HG03280 (cell line): ENCODE measurements at regions not wholly inside any gene's neighbourhood (a gene's known extent, or its start where the extent isn't known, plus 50 kb on each side); places are given as distances from the start of the nearest gene placed in this dataset.

ENCODE experiments used
- ATAC-seq: cut with Tn5 transposase; IDR thresholded peaks from one replicate; pipeline ENCODE4 v1.9.1; 2021; ENCODE audit warnings: mild to moderate bottlenecking, moderate library complexity; ENCODE audit not compliant: unreplicated experiment

DNA sequence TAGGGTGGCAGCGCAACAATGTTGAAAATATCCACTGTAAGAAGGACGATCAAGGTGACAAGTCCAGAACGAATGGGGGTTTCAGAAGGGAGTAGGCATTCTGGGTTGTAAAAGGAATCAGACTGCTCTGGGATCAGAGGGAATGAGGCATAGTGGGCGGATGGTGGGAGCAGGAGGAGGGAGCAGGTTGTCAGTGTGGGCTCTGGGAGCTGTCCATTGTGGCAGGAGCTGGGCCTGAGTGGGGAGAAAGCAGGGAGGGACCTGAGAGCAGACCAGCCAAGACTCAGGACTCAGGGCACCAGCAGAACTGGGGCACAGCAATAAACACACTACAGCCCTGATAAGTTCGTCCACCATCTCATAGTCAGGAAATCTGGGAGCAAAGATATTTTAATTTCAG lies 292.6 kb upstream of the MKI67 start:
- ATAC-seq = no peak

DNA sequence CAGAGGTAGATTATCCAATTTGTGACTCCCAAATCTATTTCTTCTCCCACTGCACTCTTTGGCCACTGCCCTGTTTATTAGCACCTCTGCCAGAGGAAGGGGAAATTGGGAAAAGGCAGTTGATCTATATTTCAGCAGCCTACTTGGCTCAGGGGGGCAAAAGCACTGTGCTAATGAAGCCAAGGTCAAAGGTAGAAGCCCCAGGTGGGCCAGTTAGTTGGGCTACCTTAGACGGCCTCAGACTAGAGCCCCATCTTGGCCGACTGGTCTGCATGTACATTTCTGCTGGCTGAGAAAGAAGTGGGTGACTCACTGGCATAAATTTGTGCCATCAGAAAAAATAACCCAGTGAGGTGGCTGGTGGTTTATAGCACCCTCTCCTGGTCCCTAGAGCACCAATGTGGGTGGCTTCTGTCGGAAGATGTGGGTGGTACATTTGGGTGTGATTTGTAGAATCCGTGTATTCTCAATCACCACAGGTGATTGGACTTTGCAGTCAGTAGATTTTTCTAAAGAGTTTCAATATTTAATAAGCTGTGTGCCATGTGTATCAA lies 293.3 kb upstream of the MKI67 start:
- no peak for ATAC-seq

DNA sequence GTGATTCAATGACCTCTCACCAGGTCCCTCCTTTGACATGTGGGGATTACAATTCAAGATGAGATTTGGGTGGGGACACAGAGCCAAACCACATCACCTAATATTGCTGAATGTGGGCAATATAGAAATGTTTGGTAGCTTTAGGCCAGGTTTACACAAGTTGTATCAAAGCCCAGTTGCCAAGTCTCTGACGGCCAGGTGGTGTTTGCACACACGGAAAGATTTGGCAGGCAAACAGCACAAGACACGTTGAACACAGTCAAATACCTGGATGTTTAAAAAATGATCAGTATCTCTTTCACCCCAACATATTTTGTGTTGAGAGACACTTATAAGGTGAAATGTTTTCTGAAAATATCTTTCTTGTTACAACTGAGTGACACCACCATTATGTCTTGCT lies 294.4 kb upstream of the MKI67 start:
- no peak for ATAC-seq

DNA sequence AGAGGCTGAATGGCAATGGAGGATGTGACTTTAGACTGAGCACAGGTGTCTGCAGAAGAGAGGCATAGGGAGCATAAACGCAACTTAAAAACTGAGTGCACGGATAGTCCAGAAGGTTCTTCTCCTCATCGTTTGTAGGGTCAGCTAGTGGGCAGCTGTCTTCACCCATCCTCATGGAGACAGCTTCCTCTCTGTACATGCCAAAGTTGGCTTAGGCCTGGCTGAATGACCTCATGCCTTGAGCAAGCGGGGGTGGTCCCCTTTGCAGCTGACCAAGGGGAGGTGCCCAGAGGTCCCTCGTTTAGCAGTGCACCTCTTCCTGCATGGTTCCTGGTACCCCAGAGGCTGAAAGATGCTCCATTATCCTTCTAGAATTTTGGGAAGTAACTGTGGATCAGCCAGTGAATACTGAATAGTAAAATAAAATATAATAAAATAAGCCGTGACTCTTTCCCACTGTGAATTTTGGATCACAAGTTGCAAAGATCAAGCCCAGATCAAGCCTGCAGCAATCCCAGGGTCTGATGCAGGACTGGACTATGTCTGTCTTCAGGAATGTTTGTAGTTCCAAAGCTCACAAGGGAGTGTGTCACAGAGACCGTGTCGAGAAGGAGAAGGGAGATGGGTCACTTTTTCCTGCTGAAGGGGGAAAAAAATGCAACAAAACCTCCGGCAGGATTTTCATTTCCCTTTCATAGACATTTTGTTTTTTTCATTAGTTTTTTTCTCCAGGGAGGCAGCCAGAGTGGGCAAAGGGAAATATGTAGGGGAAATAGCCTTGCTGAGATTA lies 295.3 kb upstream of the MKI67 start:
- ATAC-seq = no peak

DNA sequence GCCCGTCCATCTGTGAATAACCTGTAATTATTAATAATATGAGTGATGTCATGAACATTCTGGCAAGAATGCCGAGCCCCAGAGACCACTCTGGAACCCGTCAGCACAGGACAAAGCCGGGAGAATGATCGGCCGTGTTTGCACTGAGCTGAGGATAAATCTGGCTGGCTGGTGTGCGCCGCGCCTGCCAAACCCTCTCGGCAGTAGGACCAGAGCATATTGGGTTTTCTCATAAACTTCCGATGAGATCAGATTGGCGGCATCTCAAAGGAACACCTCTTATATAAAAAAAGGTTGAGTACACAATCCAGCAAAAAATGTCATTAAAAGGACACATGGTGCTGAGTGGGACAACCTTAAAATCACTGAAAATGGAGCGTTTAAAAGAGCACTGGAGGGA lies 296.0 kb upstream of the MKI67 start:
- ATAC-seq = no peak

DNA sequence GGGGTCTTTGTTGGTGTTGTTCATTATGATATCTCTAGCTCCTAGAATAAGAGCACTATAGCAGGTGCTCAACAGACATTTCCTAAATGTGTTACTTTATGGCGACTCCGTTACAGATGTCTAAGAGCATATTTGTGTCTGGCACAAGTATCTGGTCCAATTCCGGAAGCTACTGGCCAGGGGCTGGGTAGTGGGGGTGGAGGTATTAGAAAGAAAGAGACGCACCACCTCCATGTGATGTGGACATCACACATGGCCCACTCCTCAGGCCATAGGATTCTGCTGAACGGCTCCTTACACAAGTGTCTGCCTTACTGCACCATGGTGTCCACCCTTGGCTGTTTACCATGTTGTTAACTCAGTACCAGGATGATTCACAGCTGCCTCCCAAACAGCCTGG lies 296.8 kb upstream of the MKI67 start:
- ATAC-seq = no peak

DNA sequence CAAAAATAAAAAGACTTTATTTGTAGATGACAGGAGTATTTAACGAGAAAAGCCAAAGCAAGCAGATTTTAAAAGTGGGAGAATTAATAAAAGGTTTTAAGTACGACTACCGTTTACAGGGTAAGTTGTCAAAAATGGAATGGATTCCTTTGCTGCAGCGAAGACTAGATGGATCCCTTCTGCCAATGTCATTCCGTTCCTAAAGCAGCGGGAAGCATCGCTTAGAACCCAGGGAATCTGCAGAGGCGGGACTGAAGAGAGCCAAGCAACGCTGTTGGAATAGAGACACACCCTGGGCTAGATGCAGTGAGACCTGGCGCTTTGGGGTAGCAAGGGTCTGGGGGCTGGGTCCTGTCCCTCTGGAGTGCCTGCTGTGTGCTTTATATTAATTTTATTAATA lies 303.1 kb upstream of the MKI67 start:
- ATAC-seq = no peak

DNA sequence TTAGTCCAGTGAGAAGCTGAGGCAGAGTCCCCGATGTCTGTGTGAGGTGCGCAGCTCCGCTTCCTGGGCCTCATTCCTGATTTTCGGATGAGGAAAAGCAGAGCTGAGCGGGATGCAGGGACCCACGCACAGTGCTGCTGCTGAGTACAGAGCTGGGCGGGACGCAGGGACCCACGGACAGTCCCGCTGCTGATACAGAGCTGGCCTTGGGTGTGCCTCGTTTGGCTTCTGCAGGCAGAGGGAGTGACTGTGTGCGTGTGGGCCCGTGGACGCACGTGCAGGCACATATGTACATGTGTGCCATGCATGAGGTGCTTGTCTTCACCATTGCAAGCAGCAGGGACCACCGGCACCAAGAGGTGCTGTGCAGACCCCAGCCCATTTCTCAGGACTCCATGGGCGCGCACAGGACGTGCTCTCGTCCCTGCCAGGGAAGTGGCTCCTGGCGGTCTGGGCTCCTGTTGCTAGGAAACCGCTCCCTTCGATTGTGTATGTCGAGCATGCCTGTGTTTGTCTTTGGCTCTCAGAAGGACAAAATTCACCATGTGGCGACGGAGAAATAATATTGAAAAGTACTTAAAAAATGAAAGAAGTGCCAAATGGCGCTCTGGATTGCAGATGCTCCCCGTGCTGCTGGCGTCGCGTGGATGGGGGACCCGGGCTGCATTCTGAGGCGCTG lies 303.8 kb upstream of the MKI67 start:
- ATAC-seq = no peak

DNA sequence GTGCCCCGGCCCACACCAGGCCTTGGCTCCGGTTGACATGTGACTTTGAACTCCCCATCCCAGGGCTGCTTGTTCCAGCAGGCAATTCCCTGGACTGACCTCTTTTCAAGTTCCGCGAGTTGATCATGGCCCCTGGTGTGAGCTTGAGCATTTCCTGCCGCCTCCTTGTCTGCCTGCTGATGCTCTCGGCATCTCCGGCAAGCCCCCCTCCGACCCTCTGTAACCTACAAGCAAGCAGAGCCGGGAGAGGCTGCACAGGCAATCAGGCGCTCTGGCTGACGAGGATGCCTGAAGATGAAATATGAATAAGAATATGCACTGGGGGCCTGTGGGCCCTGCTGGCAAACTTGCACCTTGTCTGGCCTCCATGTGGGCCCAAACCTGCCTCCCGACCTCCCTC lies 304.9 kb upstream of the MKI67 start:
- ATAC-seq = no peak

DNA sequence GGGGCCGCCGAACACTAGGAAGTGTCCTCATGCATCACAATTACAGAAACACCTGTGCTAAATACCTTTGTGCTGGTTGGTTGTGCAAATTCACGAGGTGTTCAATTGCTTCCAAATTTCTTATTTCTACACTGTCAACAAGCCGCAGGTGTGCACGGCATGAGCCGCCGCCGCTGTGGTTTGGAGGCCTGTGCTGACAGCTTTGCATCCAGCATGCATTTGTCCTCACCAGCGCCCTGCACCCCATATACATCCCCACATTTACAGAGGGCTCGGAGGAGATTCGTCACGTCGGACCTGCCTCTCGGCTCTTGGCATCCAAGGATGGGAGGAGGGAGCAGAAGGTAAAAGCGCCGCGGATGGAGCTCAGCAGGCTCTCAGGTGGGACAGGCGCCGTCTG lies 305.3 kb upstream of the MKI67 start:
- ATAC-seq = no peak

DNA sequence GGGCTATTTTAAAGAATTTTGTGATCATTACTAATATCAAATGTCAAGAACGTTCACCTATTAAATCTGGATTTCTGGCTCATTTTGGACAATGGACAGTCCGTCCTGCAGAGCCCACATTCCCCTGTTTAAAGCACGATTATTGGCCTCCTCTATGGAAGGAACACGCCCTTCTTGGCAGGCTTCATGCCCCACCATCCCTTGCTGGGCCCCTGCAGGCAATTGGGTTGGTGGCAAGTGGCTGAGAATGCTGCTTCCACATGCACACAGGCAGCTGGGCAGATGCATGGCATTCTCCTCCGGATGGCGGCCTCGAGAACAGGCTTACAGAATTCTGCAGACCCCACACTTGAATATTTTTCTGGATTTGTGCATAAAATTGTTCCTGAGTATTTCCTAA lies 305.8 kb upstream of the MKI67 start:
- no peak for ATAC-seq

DNA sequence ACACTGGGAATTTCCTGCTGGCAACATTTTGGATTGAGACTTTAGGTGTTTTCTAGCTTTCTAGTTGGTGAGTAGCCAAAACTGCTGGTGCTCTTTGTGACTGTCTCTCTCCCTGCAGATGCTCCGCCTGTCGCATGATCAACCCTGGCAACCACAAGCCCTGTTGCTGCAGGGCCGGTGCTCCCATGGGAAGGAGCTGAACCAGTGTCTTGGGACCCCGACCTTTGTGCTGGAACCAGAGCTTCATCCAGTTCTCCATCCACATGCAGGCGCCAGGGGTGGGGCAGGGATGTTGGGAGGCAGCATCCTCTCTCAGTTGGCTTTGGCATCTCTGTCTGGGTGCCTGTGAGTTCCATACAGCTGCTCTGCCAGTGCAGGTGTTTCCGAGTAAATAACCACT lies 306.2 kb upstream of the MKI67 start:
- no peak for ATAC-seq

DNA sequence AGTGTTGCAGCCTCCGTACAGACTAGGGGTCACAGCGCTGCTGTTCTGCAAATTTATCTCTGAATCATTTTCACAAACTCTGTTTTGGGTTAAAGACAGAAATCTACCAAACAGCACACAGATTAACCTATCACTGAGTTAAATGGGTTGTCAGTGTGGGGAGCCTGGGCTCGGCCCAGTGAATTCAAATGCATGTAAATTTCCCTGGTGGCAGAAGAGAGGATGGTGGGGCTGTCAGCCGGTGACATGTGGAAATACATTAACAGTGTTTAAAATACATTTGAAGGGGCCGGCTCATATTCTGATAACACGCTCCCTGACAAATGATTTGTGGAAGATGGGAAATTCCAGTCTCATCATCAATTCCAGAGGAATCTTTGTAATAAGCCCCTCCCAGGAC lies 309.6 kb upstream of the MKI67 start:
- ATAC-seq = no peak

DNA sequence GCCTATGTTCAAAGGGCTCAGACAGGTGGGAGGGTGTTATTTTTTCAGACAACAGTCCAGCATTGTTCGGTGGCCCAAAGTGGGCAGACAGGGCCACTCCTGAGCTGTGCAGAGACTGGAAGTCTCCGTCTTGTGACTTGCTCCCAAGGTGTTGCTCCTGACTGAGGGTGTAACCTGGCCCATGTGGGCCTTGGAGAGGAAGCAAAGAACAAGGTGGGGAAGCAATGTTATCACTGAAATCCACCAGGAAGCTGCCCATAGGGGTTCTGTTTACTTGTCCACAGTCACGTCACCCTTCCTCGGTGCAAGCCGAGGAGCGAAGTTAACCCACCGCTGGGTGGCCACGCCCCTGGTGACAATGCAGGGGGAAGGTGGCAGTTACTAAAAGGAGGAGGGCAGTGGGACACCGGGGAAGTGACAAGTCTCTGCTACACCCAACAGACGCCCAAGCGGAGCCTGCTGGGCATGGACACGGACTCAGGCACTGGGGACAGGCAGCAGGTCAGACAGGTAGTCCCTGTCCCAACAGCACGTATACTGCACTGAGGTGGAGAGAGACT lies 311.6 kb upstream of the MKI67 start:
- no peak for ATAC-seq

DNA sequence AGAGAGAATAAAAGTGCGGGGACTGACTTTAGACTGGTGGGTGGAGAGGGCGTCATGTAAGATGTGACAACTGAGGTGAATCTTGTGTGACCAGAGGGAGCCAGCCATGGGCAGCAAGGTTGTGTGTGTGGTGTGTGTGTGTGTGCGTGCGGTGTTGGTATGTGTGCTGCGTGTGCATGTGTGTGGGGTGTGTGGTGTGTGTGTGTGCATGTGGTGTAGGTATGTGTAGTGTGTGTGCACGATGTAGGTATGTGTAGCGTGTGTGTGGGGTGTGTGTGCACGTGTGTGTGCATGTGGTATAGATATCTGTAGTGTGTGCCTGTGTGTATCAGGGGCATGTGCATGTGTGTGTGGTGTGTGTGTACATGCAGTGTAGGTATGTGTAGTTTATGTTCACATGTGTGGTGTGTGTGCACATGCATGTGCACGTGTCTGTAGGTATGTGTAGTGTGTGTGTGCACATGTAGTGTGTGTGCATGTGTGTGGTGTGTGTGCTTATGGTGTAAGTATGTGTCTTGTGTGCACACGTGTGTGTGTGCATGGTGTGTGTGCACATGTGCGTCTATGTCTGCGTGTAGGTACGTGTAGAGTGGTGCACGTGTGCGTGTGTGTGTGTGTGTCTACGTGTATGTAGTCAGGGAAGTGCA lies 312.3 kb upstream of the MKI67 start:
- ATAC-seq = no peak

DNA sequence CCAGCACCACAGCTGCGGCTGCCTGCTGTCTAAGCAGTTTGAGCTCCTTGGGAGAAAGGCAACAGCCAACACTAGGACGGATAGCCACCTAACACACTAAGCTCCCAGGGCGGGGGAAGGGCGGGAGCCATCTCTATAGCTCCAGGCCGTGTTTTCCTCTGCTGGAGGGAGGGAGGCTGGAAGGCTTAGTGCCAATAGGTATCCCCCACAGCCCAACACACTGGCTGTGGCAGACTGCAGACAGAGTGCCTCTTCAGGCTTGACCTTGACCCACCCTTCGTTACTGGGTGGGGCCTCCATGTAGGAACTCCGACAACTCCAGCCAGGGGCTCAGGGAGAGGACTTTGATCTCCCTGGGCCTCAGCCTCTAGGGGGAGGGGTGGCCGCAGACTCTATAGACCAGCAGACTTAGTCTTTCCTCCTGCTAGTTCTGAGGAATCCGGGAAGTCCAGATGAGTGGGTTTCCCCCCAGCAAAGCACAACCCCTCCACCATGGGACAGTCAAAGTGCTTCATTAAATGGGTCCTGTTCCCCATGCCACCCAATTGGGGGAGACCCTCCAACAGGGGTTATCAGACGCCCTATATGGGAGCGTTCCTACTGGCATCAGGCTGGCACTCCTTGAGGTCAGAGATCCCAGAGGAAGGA lies 314.4 kb upstream of the MKI67 start:
- no peak for ATAC-seq

DNA sequence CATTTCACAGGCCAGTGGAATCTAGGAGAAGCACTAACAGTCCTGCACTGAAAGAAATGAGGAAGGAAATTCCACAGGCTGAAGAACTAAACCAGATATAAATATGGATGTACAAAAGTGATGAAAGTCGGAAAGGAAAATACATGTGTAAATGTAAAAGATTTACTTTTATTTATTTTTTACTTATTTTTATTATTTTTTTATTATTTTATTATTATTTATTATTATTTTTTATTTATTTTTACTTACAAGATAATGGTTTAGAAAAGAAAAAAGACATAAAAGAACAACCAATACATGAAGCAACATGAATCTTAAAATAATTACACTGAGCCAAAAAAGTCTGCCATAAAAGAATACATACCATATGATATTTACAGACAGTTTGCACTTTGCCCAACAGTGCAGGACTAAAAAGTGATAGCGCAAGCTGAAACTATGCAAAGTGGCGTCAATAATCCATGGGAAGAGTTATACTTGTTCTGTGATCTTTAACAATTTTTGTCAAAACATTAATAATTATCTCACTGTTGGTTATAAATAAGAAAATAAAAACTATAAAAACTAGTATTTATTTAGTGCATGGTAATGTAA lies 317.8 kb upstream of the MKI67 start:
- ATAC-seq = no peak

DNA sequence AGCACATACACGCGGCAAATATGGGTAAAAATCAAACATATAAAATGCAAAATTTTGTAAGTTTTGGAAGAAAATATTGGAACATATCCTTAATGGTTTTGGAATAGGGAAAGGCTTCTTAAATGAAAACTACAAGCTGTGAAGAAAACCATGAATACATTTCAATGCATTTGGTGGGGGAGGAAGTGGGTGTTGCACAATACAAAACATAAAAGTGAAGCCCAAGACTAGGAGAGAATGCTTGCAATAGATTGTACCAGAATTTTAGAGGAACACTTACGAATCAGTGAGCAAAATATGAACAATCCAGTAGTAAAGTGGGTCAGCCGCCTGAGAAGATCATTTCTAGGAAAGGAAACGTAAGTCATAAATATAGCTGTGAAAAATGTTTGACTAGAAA lies 322.6 kb upstream of the MKI67 start:
- no peak for ATAC-seq

DNA sequence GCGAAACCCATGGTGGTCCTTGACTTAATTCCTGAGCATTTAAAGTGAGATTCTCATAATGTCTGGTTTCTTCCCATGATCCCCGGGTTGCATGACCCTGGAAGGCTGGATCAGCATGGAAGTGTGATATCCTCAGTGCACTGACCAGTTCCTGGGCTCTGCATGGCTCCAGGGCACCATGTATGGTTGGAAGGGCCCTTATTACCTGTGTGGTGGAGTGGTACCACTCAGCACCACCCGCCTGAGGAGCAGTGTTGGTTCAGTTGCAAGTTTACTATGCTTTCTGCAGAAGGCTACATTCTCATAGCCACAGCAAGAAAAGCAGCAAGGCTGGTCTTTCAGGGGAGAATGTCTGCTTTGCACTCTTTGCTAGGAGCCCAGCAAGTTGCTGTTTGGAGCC lies 325.7 kb upstream of the MKI67 start:
- no peak for ATAC-seq

DNA sequence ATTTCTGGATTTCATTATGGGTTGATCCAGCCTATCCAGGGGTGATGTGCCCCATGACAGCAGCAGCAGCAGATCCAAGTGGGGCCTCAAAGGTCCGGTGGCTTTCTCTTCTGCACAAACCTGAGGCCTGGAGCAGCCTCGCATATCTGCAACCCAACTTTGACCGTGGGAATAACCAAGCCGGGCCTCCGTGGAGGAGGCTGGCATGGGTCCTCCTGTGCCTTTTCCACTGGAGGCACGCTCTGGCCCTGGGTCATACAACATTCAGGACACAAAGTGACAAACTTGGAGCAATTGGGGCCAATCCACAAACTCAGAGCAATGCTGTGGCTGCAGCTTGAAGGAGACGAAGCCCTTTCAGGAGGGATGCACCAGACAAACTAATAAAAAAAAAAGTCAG lies 330.0 kb upstream of the MKI67 start:
- no peak for ATAC-seq

DNA sequence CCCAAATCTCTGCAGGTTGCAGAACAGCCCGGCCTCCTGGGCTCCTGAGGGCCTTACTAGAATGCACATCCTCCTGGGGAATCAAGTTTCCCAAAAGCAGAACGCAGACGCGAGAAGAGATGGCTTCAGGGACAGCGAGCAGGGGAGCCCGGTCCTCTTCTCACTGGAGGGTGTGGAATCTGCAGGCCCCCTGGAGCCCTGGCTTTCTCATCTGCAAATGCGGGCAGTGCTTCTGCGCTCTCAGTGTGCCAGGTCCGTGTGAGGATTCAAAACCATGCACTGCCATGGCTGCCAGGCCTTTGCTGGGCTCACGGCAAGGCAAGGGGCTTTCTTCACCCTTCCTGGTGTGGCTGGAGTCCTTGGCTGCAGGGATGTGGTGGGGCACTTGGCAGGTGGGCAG lies 330.9 kb upstream of the MKI67 start:
- ATAC-seq = no peak
